RWPE2 (cell line): ENCODE measurements at regions not wholly inside any gene's neighbourhood (a gene's known extent, or its start where the extent isn't known, plus 50 kb on each side); places are given as distances from the start of the nearest gene placed in this dataset.
"Not testable (repeated sequence)": the region's sequence is repeated elsewhere in the genome, so short reads cannot be mapped to it uniquely, and the experiment has no call there.

Source experiments
- ATAC-seq: fragments of 200-7000 bp; cut with Tn5 transposase; 3 replicates; pipeline ENCODE4 v1.9.1; 2021; ENCODE audit warnings: low read depth
- DNase-seq: peaks from one replicate; pipeline ENCODE4 v3.0.0-alpha.2; 2020; ENCODE audit warnings: low spot score
- H3K27ac ChIP-seq: fragments of 450-650 bp; 2 replicates; pipeline ENCODE4 v1.5.1; 2017; ENCODE audit warnings: mild to moderate bottlenecking; ENCODE audit not compliant: poor library complexity, severe bottlenecking
- H3K27me3 ChIP-seq: fragments of 250-450 bp; sonication (Bioruptor Pico); 2 replicates; pipeline ENCODE4 v1.5.1; 2021; ENCODE audit warnings: mild to moderate bottlenecking, moderate library complexity; ENCODE audit not compliant: insufficient read depth, poor library complexity, severe bottlenecking
- H3K36me3 ChIP-seq: fragments of 250-450 bp; sonication (Bioruptor Pico); 2 replicates; pipeline ENCODE4 v1.5.1; 2020; ENCODE audit warnings: low read depth, mild to moderate bottlenecking, moderate library complexity
- H3K4me1 ChIP-seq: fragments of 250-450 bp; sonication (Bioruptor Pico); 2 replicates; pipeline ENCODE4 v1.5.1; 2021; ENCODE audit warnings: mild to moderate bottlenecking, moderate library complexity; ENCODE audit not compliant: insufficient read depth, poor library complexity, severe bottlenecking
- H3K4me3 ChIP-seq: fragments of 250-450 bp; sonication (Bioruptor Pico); 2 replicates; pipeline ENCODE4 v1.5.1; 2021; ENCODE audit warnings: mild to moderate bottlenecking, moderate library complexity; ENCODE audit not compliant: severe bottlenecking
- H3K9me3 ChIP-seq: fragments of 250-450 bp; sonication (Bioruptor Pico); 2 replicates; pipeline ENCODE4 v1.5.1; 2021; ENCODE audit warnings: mild to moderate bottlenecking, moderate library complexity; ENCODE audit not compliant: severe bottlenecking
- CTCF ChIP-seq: fragments of 450-650 bp; IDR thresholded peaks from one replicate; pipeline ENCODE4 v1.5.1; 2017; ENCODE audit warnings: mild to moderate bottlenecking, moderate library complexity; ENCODE audit not compliant: poor library complexity, severe bottlenecking

- H3K9me3 ChIP-seq = no peaks in the 10 kb centered on the region
- no peaks in the 10 kb centered on the region for H3K4me1 ChIP-seq
- no peak for ATAC-seq
These were observed 106.3 kb upstream of the BOD1L1 start for GRCh38 chr4:13733817-13734216.

GRCh38 chr4:13750594-13750993 lies 123.1 kb upstream of the BOD1L1 start:
- no peaks in the 10 kb centered on the region for H3K27me3 ChIP-seq
- H3K36me3 ChIP-seq = no peaks in the 10 kb centered on the region
- no peak overlapping the region for H3K27ac ChIP-seq
- ATAC-seq (no peak), DNase-seq (no peak)
- H3K9me3 ChIP-seq = no peaks in the 10 kb centered on the region
- no peak overlapping the region for H3K4me3 ChIP-seq
- no peaks in the 10 kb centered on the region for H3K4me1 ChIP-seq
- TF ChIP-seq CTCF = no peak

More at GRCh38 chr4:13733817-13734216, 106.3 kb upstream of the BOD1L1 start:
- no peak overlapping the region for H3K27ac ChIP-seq
- H3K4me3 ChIP-seq = no peak overlapping the region
- no peak for DNase-seq
- TF ChIP-seq CTCF = no peak
- H3K36me3 ChIP-seq = no peaks in the 10 kb centered on the region
- no peaks in the 10 kb centered on the region for H3K27me3 ChIP-seq

- H3K27me3 ChIP-seq, ATAC-seq, DNase-seq, H3K4me3 ChIP-seq, H3K36me3 ChIP-seq, H3K4me1 ChIP-seq, H3K9me3 ChIP-seq, H3K27ac ChIP-seq: not testable (repeated sequence)
These were observed 134.1 kb upstream of the BOD1L1 start for GRCh38 chr4:13761581-13761980.

- H3K27me3 ChIP-seq = no peaks in the 10 kb centered on the region
- H3K4me3 ChIP-seq = no peak overlapping the region
- H3K4me1 ChIP-seq = no peaks in the 10 kb centered on the region
- no peak overlapping the region for H3K27ac ChIP-seq
- DNase-seq (no peak), ATAC-seq (no peak)
- no peak for TF ChIP-seq CTCF
- no peaks in the 10 kb centered on the region for H3K9me3 ChIP-seq
- no peaks in the 10 kb centered on the region for H3K36me3 ChIP-seq
These were observed 134.6 kb upstream of the BOD1L1 start for GRCh38 chr4:13762130-13762529.

GRCh38 chr4:13763707-13764106 lies 136.2 kb upstream of the BOD1L1 start:
- H3K27me3 ChIP-seq = no peaks in the 10 kb centered on the region
- TF ChIP-seq CTCF = no peak
- H3K4me1 ChIP-seq = no peaks in the 10 kb centered on the region
- H3K4me3 ChIP-seq = no peak overlapping the region
- H3K36me3 ChIP-seq = no peaks in the 10 kb centered on the region
- H3K9me3 ChIP-seq = no peaks in the 10 kb centered on the region
- no peak for ATAC-seq
- DNase-seq = no peak
- no peak overlapping the region for H3K27ac ChIP-seq
